GM19455 (cell line): ENCODE measurements at regions not wholly inside any gene's neighbourhood (a gene's known extent, or its start where the extent isn't known, plus 50 kb on each side); places are given as distances from the start of the nearest gene placed in this dataset.

Experiments
- ATAC-seq: cut with Tn5 transposase; IDR thresholded peaks from one replicate; pipeline ENCODE4 v1.9.1; 2021; ENCODE audit not compliant: unreplicated experiment

GRCh38 chr5:135126688-135127438 is 92.8 kb upstream of the PITX1 start:
- no peak for ATAC-seq

GRCh38 chr5:135124724-135125123 is 90.7 kb upstream of the PITX1 start:
- ATAC-seq = no peak

- ATAC-seq = no peak
Measured at GRCh38 chr5:135124128-135124527, 90.1 kb upstream of the PITX1 start.

- ATAC-seq = no peak
Measured at GRCh38 chr5:135122797-135123196, 88.8 kb upstream of the PITX1 start.

GRCh38 chr5:135120951-135121350 is 86.9 kb upstream of the PITX1 start:
- ATAC-seq = no peak

- no peak for ATAC-seq
Measured at GRCh38 chr5:135119481-135119880, 85.5 kb upstream of the PITX1 start.

- no peak for ATAC-seq
Measured at GRCh38 chr5:135117590-135117989, 83.6 kb upstream of the PITX1 start.

GRCh38 chr5:135116160-135116561 is 82.1 kb upstream of the PITX1 start:
- no peak for ATAC-seq

GRCh38 chr5:135115591-135115990 is 81.6 kb upstream of the PITX1 start:
- no peak for ATAC-seq

- ATAC-seq = no peak
Measured at GRCh38 chr5:135114759-135115158, 80.7 kb upstream of the PITX1 start.

- ATAC-seq = no peak
Measured at GRCh38 chr5:135112008-135112725, 78.1 kb upstream of the PITX1 start.

- no peak for ATAC-seq
Measured at GRCh38 chr5:135110785-135111596, 77.0 kb upstream of the PITX1 start.

GRCh38 chr5:135108992-135109391 is 75.0 kb upstream of the PITX1 start:
- ATAC-seq = no peak

GRCh38 chr5:135108569-135108968 is 74.5 kb upstream of the PITX1 start:
- ATAC-seq = no peak

GRCh38 chr5:135107986-135108385 is 74.0 kb upstream of the PITX1 start:
- no peak for ATAC-seq

GRCh38 chr5:135106610-135107471 is 72.8 kb upstream of the PITX1 start:
- ATAC-seq = no peak

GRCh38 chr5:135106136-135106535 is 72.1 kb upstream of the PITX1 start:
- no peak for ATAC-seq

- ATAC-seq = no peak
Measured at GRCh38 chr5:135105105-135105484, 71.1 kb upstream of the PITX1 start.

GRCh38 chr5:135103575-135103853 is 69.5 kb upstream of the PITX1 start:
- ATAC-seq = no peak

GRCh38 chr5:135102716-135103574 is 68.9 kb upstream of the PITX1 start:
- ATAC-seq = no peak
